Liver (tissue), 2 donors: ENCODE measurements at regions not wholly inside any gene's neighbourhood (a gene's known extent, or its start where the extent isn't known, plus 50 kb on each side); places are given as distances from the start of the nearest gene placed in this dataset.

Source experiments
- CTCF ChIP-seq: fragments of 150-350 bp; IDR thresholded peaks from 2 replicates; pipeline ENCODE4 v1.5.1; 2017; ENCODE audit warnings: improper control_type of control experiment, low read depth, low read length; ENCODE audit not compliant: missing input control
- FOXA1 ChIP-seq: IDR thresholded peaks from 2 replicates; pipeline ENCODE4 v1.6.1; 2016; ENCODE audit warnings: antibody characterized with exemption
- REST ChIP-seq: IDR thresholded peaks from 2 replicates; pipeline ENCODE4 v1.6.1; 2016; ENCODE audit warnings: antibody characterized with exemption, mild to moderate bottlenecking
- donor health status: healthy.

DNA sequence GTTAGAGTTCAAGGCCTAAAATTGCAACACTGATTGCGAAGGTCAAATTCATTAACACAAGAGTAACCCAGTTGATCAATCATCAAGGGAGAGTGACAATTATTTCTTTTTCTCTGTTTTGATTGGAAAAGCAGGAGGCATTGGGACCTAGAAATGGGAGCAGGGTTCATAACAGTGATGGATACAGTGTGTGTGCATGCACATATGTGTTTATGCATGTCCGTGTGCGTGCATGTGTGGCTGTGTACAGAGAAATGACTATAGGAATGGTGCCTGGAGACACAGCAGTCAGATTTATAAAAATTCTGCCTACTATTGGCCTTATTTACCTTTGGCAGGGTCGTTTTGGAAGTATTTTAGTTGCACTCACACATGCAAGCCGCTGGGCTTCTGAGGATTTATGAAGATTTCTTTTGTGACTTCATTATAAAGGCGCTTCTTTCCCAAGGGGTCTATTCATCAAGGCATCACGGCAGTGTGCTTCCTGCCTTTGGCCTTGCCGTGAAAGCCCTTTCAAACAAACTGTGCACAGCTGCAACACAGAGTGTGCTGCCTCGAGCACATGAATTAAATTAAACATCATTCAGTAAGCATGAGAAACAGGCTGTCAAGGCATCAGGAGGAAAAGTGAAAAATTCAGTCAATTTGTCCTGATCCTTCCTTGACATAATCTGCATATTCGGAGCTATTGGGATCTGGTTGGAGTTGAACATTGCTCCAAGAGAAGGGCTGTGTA, 122.8 kb upstream of the PUM3 start:
- TF ChIP-seq FOXA1 (no peak), CTCF (no peak), REST (no peak)
